AG20443 (cell line): ENCODE measurements at regions not wholly inside any gene's neighbourhood (a gene's known extent, or its start where the extent isn't known, plus 50 kb on each side); places are given as distances from the start of the nearest gene placed in this dataset.

Experiments used
- DNase-seq: peaks from one replicate; pipeline ENCODE4 v3.0.0; 2012; ENCODE audit warnings: low spot score, mixed read lengths

DNA sequence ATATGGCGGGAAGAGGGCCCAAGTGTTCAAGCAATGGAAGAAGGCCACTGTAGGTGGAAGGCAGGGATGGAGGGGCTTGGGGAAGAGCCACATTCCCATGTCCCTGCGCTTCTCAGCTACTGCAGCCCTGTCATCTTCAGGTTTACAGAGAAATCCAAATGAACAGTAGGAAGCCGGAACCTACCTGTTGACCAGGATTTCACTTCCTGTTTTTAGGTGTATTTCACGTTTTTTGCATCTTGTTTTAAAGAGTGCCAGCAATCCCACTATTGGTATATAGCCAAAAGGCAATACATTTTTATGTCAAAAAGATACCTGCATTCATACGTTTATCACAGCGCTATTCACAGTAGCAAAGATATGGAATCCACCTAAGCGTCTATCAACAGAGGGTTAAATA, 159.2 kb downstream of the SLC35B3 start:
- no peak for DNase-seq

- DNase-seq, result no peak
Measured at GRCh38 chr6:8275667-8276066, 159.7 kb downstream of the SLC35B3 start.

GRCh38 chr6:8274226-8274625, 161.1 kb downstream of the SLC35B3 start:
- DNase-seq, result no peak

- DNase-seq, result no peak
Measured at GRCh38 chr6:8269872-8270454, 165.4 kb downstream of the SLC35B3 start.

GRCh38 chr6:8269094-8269493, 166.3 kb downstream of the SLC35B3 start:
- DNase-seq, result no peak

DNA sequence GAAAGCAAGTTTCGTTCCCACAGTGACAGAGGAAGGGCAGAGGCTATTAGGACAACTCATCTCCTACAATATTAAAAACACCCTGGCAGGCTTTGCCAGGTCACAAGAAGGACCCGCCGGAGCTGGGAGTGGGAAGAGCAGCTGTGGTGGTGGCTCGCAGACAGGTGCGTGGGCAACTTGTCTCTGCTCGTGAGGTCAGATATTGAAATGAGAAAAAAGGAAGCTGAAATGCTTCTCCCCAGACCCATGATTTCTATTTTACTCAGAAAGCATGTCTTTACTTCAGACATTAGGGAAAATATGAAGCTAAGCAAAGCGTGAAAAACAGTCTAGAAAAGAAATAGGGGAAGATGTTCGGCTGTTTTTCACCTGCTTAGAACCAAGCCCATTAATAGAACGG, 166.3 kb upstream of the EEF1E1 start:
- DNase-seq, result no peak

DNA sequence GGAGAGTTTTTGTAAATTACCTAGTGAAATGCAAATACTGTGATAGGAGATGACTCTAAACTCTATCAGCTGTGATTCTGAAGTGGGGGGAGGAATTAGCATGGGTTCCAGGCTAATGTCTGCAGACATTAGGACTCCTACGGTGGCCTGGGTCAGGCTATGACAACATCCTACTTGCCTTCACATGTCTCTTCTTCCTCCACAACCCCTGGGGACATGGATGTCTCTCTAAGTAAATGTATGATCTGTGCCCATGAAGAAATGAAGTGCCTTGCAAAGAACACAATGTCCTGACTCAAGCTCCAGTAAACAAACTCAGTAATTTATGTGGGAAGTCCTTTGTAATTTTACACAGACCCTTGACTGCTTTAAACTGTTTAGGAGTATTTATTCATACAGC, 165.8 kb upstream of the EEF1E1 start:
- DNase-seq, result no peak

DNA sequence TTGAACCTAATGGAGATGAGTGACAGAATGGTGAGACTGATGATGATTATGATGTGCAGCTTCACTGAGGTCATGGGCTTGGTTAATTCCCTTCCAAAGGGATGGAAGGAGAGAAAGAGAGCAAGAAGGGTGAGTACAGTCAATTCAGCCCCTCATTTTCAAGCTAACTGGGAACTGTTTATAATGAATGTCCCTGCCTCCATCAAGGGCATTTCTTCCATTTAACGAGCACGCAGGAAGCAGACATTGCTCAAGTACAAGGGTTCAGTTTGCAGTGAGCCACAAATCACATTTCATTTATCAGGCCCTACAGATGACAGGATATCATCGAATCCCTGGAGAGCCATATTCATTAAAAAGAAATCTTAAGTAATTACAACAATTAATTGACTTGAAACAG, 158.3 kb upstream of the EEF1E1 start:
- no peak for DNase-seq

GRCh38 chr6:8246403-8246802, 144.1 kb upstream of the EEF1E1 start:
- DNase-seq, result no peak

DNA sequence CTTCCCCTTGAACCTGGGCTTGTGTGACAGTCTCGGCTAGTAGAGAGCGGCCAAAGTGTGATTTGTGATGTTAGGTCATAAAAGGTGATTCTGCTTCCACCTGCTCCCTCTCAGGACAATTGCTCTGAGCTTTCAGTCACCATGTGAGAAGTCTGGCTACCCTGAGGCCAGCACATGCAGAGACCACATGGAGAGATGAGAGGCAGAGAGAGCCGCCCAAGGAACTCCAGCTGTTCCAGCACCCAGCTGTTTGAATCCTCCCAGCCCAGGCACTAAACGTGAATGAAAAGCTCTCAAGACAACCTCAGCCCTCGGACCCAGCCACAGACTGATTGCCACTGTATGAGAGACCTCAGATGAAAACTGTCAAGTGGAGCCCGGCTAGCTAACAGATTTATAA, 143.4 kb upstream of the EEF1E1 start:
- no peak for DNase-seq

- no peak for DNase-seq
Measured at GRCh38 chr6:8243475-8243874, 141.1 kb upstream of the EEF1E1 start.

DNA sequence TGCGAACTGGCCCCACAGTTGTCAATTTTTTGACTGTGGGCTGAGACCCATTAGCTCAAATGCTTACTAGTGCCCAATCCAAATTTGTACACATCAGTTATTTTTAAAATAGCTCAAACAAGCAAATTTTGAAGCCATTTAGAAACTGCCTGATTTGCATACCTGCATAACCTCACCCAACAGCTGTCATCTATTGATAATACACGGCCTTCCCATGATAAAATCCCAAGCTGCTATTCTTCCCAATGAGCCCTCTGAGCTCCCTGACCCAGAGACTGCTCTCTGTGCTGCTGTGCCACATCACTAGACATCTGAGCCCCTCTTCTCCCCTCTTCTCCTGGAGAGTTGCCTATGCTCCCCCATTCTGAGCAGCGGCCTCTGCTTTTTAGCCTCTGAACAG, 140.5 kb upstream of the EEF1E1 start:
- DNase-seq, result no peak

DNA sequence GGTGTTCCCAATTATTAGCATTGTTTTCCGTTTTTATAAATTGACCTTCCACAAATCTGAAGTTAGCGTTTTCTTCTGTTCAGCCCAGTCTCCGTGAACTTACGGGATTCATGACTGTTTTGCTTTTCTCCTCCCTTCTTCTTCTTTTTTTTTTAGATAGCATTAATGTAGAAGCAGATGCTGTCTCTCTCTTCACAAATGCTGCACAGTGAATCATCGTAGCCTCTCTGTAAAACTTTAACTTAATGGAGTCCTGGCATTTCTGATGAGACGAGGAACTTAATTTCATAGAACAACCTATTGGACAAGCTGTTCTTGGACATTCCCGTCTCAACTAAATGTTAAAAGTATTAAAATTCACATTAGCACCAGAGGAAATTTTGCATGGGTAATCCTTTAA, 138.0 kb upstream of the EEF1E1 start:
- DNase-seq, result no peak

DNA sequence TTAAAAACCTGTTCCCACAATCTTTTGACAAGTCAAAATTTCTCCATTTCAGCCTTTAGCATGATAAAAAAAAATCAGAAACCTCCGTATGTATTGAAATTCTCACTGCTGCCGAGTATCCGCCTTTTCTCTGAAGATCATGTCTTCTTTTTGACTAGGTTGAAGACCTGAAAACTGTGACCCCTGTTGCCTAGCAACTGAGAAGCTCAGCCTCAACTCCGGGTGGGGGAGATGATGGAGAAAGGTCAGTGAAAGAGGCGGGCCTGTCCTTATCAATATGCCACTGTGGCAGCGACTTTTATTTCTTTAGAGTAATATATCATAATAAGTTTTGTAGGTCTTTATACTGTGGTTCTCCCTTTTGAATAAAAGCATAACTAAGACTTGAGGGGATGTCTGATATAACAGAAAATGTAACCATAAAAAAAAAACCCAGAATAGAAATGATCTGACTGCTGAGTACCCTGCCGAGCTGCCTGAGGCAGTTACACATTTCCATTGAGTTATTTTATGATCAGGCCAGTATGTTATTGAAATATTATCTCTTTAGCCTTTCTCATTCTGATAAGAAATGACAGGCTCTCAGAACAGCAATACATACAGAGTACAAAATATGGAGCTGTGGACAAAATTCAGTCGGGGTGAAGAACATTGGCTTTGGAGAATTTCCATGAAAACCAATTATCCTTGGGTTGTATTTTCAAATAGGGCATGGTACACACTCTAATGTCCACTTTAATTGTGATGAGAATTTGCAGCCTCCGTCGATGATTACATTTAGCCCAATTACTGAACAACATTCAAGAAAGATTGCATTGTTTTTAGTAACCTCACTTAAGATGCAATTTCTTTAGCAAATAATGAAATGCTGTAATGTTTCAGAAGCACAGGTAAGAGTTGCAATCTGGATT, 136.7 kb upstream of the EEF1E1 start:
- DNase-seq, result no peak

DNA sequence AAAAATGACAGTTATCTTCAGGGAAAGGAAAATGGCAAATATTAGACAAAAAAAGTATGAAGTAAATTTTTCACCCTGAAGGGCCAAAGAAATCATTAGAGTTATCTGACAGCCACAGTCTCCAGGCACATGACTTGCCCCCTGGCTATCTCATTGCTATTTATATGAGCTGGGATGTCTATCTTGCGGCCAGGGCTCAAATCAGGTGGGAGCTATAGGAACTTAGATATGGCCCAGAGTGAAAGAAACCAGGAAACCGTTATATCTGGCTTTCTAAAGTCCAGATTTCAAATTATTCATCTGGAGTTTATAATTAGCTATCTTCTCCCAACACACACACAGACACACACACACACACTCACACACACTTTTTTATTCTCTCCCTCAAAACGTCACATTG, 135.3 kb upstream of the EEF1E1 start:
- no peak for DNase-seq

GRCh38 chr6:8236956-8237355, 134.6 kb upstream of the EEF1E1 start:
- DNase-seq, result no peak

DNA sequence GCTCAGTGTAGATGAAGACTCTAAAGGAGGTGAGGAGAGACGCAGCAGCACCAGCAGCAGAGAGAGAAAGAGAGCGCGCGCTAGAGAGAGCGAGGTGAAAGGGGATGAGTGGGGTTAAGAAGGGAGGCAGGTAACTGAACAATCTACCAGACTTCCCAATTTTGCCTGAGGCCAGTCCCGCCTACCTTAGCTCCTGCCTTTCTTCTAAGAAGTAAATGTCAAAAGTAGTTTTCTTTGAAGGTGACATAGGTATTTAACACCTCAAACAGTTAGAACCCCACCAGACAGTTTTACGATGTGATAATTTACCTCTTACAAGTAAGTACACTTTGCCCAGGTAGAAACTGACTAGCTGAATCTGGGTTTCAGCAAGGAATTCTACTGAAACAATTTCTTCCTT, 132.0 kb upstream of the EEF1E1 start:
- no peak for DNase-seq

GRCh38 chr6:8231956-8232355, 129.6 kb upstream of the EEF1E1 start:
- DNase-seq, result no peak

DNA sequence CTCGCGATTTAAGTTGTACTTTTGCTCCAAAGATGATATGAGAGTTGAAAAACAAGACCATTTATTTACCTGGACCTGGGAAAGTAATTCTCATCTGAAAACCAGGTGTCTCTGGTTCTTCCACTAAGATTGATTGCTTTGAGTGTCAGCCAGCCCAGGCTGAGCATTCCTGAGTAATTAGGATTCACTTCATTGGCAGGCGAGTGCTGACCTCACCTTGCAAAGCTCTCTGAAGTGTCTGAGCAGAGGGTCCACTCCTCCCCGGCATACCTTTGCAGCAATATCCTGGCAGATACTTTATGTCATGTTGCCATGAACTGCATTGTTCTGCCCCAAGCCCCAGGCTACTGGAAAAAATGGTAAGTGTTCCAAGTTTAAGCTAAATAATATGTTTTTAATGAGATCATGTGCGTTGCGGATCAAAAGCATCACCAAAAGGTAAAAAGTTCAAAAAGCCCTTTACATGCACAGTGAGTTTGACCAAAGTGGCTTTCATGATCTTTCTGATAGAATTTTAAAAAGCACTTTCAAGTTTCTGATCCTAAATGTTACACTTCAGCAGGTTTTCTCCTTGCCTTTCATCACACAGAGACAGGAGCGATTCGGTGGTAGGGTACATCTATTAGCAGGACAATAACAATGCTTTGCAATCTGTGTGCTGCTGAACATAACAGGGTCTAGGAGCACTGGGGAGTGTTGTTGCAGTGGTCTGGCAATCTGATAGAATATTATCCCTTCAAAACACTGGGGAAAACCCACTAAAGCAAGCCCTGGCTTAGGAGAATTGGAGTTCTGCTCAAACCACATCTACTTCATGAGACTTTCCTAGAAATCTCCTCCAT, 127.8 kb upstream of the EEF1E1 start:
- DNase-seq, result no peak

GRCh38 chr6:8225113-8225512, 122.8 kb upstream of the EEF1E1 start:
- no peak for DNase-seq

DNA sequence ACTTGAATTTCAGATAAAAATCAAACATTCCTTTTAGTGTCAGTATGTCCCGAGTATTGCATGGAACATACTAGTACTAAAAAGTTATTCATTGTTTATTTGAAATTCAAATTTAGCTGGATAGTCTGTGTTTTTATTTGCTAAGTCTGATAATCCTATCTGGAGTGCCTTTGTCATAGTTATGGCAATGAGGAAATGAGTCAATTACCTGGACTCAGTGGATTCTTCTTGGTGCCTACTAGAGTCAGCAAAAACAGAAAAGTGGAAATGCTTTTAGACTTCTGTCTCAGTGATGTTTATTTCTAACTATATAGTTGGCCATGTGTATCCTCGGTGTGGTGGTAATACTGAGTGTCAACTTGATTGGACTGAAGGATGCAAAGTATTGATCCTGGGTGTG, 121.3 kb upstream of the EEF1E1 start:
- no peak for DNase-seq

GRCh38 chr6:8219352-8219943, 117.1 kb upstream of the EEF1E1 start:
- peak; percentile 62 for DNase-seq

- no peak for DNase-seq
Measured at GRCh38 chr6:8218861-8219260, 116.5 kb upstream of the EEF1E1 start.
